Psoas muscle (tissue), 7 donors: ENCODE measurements at regions not wholly inside any gene's neighbourhood (a gene's known extent, or its start where the extent isn't known, plus 50 kb on each side); places are given as distances from the start of the nearest gene placed in this dataset.

ENCODE experiments used
- ATAC-seq, 4 donors: fragments of 200-7000 bp; cut with Tn5 transposase; one replicate each; pipeline ENCODE4 v1.9.1; 2020; ENCODE audit warnings: moderate library complexity in 3 of 4, mild to moderate bottlenecking in 2 of 4
- DNase-seq, 2 donors: peaks; one replicate each; pipeline ENCODE4 v3.0.0-alpha.2; 2020
- H3K27ac ChIP-seq: fragments of 200-600 bp; one replicate; pipeline ENCODE4 v1.8.0; 2022
- H3K27me3 ChIP-seq, 3 donors: fragments of 200-600 bp in 1 of 3; one replicate each; pipeline versions ENCODE4 v1.6.1 to v1.8.0; 2013 to 2022; ENCODE audit warnings: low read length in 2 of 3, mild to moderate bottlenecking in 2 of 3, moderate library complexity in 1 of 3; ENCODE audit not compliant: insufficient read depth in 3 of 3
- H3K36me3 ChIP-seq, 2 donors: fragments of 200-600 bp in 1 of 2; one replicate each; pipeline versions ENCODE4 v1.6.1 to v1.8.0; 2013 to 2022; ENCODE audit warnings: low read depth in 1 of 2, mild to moderate bottlenecking in 1 of 2, moderate library complexity in 1 of 2; ENCODE audit not compliant: insufficient read depth in 1 of 2
- H3K4me1 ChIP-seq: fragments of 200-600 bp; one replicate; pipeline ENCODE4 v1.8.0; 2022
- H3K4me3 ChIP-seq: fragments of 200-600 bp; one replicate; pipeline ENCODE4 v1.8.0; 2022; ENCODE audit warnings: mild to moderate bottlenecking
- H3K9me3 ChIP-seq: fragments of 200-600 bp; one replicate; pipeline ENCODE4 v1.8.0; 2022
- WGBS, 3 donors: extraction: QIAGEN DNeasy Blood & Tissue Kit; methylation state at CpG; one replicate each; pipeline versions ENCODE4 v1.1.6 to v1.1.7; 2013; 5-methylcytosine and 5-hydroxymethylcytosine counted together
- intact Hi-C, 2 donors: fragments of 100-400 bp; cut with DNase I; formaldehyde crosslinking; loops; one replicate each; pipeline versions ENCODE4 v1.11.0 to v1.14.2; 2022
- TF ChIP-seq, protein P1 (sequence below): fragments of 200-600 bp; IDR thresholded peaks from one replicate; pipeline ENCODE4 v1.8.0; 2022; ENCODE audit warnings: antibody characterized with exemption
- donor health status: healthy with polysubstance abuse.
- donor health status: DM: no; HTN: no; CAD: no; lungs with moderate emphysema.
- donor health status: Bipolar disorder and iron deficiency.
- donor health status: healthy.
- donor health status: DM: yes; HTN: yes; CAD: no.
- donor health status: DM: no; HTN: no; CAD: no.
- donor health status: DM: yes; HTN: yes; CAD: no.

DNA sequence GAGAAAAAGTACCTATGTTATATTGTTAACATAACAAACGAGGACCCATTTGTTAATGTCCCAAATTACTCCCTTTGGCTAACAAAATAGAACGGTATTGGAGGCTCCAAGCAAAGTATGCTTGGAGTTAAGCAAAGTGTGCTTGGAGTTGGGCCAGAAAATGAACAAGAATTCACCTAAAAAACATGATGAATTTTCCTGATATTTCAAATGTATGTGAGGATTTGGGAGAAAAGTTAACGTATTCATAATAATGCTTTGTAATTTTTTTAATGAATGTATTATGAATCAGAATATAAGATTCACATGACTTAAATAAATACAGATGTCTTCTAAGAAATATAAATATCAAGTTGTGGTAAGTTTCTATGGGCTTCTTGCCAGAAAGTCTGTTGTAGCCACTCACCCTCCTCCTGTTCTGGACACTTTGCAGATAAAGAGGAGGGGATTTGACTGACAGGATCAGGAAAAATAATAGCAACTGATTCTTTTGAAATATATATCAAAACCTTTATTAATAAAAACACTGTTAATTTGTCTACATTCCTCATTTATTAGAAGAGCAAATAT lies 423.7 kb upstream of the MMADHC start:
- Histone ChIP-seq H3K27me3 (no peaks in the 10 kb centered on the region), H3K4me3 (no peak overlapping the region), H3K9me3 (no peaks in the 10 kb centered on the region), H3K36me3 (no peaks in the 10 kb centered on the region), H3K27ac (no peak overlapping the region), H3K4me1 (no peaks in the 10 kb centered on the region)
- WGBS, 3 donors: 73 to 79% (median 77%) methylated on average over 3 of the region's 3 CpGs
- DNase-seq: no peak
- TF ChIP-seq, protein P1, sequence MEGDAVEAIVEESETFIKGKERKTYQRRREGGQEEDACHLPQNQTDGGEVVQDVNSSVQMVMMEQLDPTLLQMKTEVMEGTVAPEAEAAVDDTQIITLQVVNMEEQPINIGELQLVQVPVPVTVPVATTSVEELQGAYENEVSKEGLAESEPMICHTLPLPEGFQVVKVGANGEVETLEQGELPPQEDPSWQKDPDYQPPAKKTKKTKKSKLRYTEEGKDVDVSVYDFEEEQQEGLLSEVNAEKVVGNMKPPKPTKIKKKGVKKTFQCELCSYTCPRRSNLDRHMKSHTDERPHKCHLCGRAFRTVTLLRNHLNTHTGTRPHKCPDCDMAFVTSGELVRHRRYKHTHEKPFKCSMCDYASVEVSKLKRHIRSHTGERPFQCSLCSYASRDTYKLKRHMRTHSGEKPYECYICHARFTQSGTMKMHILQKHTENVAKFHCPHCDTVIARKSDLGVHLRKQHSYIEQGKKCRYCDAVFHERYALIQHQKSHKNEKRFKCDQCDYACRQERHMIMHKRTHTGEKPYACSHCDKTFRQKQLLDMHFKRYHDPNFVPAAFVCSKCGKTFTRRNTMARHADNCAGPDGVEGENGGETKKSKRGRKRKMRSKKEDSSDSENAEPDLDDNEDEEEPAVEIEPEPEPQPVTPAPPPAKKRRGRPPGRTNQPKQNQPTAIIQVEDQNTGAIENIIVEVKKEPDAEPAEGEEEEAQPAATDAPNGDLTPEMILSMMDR: no peak
- intact Hi-C loops: no loop called here
- no peak for ATAC-seq

DNA sequence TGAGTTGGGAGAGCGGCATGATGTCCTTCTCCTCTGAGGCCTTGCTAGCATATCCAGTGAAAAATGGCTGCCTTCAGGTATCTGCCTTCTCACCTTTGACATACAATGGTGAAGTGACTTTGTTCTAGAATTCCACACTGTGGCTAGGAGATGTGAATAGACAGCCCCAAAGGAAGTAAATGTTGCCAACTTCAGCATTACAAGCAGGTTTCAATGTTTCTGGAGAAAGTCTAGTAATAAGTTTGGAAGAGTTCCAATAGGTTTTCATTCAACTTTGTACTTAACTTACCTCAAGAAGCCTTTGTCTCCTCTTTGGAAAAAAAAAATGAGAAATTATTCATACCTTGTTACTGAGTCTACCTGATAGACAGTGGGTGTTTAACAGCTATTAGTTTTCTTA lies 421.3 kb upstream of the MMADHC start:
- TF ChIP-seq, protein P1: no peak
- DNase-seq (no peak), ATAC-seq (no peak)
- H3K27me3 ChIP-seq: no peaks in the 10 kb centered on the region
- no peaks in the 10 kb centered on the region for H3K36me3 ChIP-seq
- WGBS, 3 donors: 96 to 100% (median 98%) methylated on average over 1 of the region's 1 CpG
- intact Hi-C loops: no loop called here
- H3K9me3 ChIP-seq: no peaks in the 10 kb centered on the region
- no peaks in the 10 kb centered on the region for H3K4me1 ChIP-seq
- H3K27ac ChIP-seq: no peak overlapping the region
- no peak overlapping the region for H3K4me3 ChIP-seq

DNA sequence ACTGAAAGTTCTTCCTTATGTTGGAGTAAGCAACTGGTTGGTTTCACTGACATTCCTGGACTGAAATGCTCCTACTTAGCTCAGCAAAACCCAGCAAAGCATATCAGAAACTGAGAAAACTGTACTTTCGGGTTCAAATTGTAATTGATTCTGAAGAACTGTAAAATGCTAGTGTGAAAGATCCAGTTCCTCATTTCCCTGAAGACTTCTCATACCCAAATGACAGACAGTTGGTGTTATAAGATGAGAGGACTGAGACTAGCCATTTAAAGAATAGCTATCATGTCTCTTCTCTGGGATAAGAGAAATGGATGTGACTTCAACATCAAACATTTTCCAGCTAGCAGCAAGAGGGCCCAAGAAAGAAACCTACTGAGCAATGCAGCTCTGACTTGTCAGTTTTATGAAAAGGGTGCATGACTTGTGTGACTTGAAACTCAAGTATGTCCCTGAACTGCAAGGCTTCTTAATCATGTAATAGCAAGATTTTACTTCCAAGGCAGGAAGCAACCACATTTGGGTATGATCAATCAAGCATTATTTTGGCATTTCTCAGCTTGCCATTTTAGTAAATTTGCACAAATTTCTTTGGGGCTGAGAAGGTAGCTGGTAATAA lies 420.3 kb upstream of the MMADHC start:
- H3K4me3 ChIP-seq: no peak overlapping the region
- DNase-seq (no peak), ATAC-seq (no peak)
- no peaks in the 10 kb centered on the region for H3K27me3 ChIP-seq
- TF ChIP-seq, protein P1: no peak
- intact Hi-C loops: no loop called here
- H3K27ac ChIP-seq: no peak overlapping the region
- H3K4me1 ChIP-seq: no peaks in the 10 kb centered on the region
- 85 to 100% (median 91%) methylated on average over 1 of the region's 1 CpG for WGBS, 3 donors
- no peaks in the 10 kb centered on the region for H3K36me3 ChIP-seq
- no peaks in the 10 kb centered on the region for H3K9me3 ChIP-seq

DNA sequence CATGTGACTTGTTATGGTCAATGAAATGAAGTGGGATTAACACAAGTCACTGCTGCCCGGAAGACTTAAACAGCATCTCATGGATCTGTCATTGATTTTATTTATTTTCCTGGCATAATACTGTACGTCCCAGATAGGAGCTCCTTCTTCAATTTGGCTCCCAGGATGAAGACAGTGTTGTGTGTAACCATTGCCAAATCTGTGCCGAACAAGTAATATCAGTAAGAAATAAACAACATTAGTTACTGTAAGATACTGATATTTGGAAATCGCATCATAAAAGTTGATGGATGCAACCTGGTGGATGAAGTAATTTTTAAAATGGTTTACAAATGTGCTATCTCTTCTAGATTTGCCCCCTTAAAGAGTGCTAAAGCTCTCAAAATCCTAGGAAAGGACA lies 419.0 kb upstream of the MMADHC start:
- Histone ChIP-seq H3K4me1 (no peaks in the 10 kb centered on the region), H3K36me3 (no peaks in the 10 kb centered on the region), H3K27me3 (no peaks in the 10 kb centered on the region), H3K27ac (no peak overlapping the region), H3K9me3 (no peaks in the 10 kb centered on the region), H3K4me3 (no peak overlapping the region)
- 65 to 85% (median 70%) methylated on average over 4 of the region's 4 CpGs for WGBS, 3 donors
- TF ChIP-seq, protein P1: no peak
- ATAC-seq: no peak
- no peak for DNase-seq
- intact Hi-C loops: no loop called here

DNA sequence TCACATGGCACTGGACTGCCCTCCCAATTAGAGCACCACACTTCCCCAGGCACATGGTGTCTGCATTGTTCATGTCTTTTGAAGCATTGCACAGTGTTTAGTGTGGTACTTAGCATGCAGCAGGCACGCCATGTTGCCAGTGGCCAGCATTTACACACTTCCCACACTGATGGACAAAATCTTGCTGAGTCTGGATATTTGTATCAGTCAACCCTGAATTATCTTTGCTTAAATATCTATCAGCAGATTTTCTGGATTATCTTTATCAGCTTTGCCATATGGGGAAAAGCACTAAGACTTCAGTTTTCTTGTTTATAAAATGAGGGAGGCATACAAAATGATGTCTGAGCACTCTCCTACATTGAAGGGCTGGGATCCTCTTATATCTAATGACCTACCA lies 416.0 kb upstream of the MMADHC start:
- no peak overlapping the region for H3K4me3 ChIP-seq
- H3K27me3 ChIP-seq: no peaks in the 10 kb centered on the region
- 96 to 98% (median 97%) methylated on average over 1 of the region's 1 CpG for WGBS, 3 donors
- no peaks in the 10 kb centered on the region for H3K36me3 ChIP-seq
- no peaks in the 10 kb centered on the region for H3K9me3 ChIP-seq
- DNase-seq (no peak), ATAC-seq (no peak)
- H3K27ac ChIP-seq: no peak overlapping the region
- no peaks in the 10 kb centered on the region for H3K4me1 ChIP-seq
- TF ChIP-seq, protein P1: no peak
- intact Hi-C loops: no loop called here
